ENCODE measurements at regions not wholly inside any gene's neighbourhood (a gene's known extent, or its start where the extent isn't known, plus 50 kb on each side); places are given as distances from the start of the nearest gene placed in this dataset.

- TF ChIP-seq EP300 (IDR thresholded peaks at IDR 0.05) (no peak), POLR2A (IDR thresholded peaks at IDR 0.05) (no peak)
These were observed 345.5 kb downstream of the THBS2 start for GRCh38 chr6:168908166-168908565.

All from tibial nerve (tissue), 3 donors.